OCI-LY7 (cell line): ENCODE measurements at regions not wholly inside any gene's neighbourhood (a gene's known extent, or its start where the extent isn't known, plus 50 kb on each side); places are given as distances from the start of the nearest gene placed in this dataset.

Experiments
- BruUV-seq: library from RNA; stranded (reverse); fragments of 400-500 nt; replicated peaks from 2 replicates; lab custom pipeline; 2021; lab: Mats Ljungman, UMichigan
- CTCF ChIA-PET: fragments of 300-600 bp; sonication (Branson Sonifier 250); formaldehyde crosslinking; loops from one replicate; lab custom pipeline; 2022; ENCODE audit warnings: antibody characterized with exemption; ENCODE audit not compliant: unreplicated experiment; lab: Charles Lee
- POLR2A ChIA-PET: fragments of 300-600 bp; sonication (Branson Sonifier 250); formaldehyde crosslinking; loops from one replicate; lab custom pipeline; 2022; ENCODE audit warnings: antibody characterized with exemption; lab: Charles Lee
- DNase-seq: peaks from one replicate; pipeline ENCODE4 v3.0.0-alpha.2; 2015; ENCODE audit warnings: low spot score
- H2AFZ ChIP-seq: fragments of 200-600 bp; sonication (generic), shearing (Covaris generic); 2 replicates; pipeline ENCODE4 v1.6.1; 2014; ENCODE audit warnings: mild to moderate bottlenecking, antibody characterized with exemption, low read length, moderate library complexity
- H3K27ac ChIP-seq: fragments of 200-600 bp; sonication (generic); 2 replicates; pipeline ENCODE4 v1.5.1; 2014; ENCODE audit warnings: mixed run types, low read depth, mild to moderate bottlenecking, moderate library complexity, low read length, inconsistent platforms; ENCODE audit not compliant: poor library complexity, severe bottlenecking
- H3K36me3 ChIP-seq: fragments of 200-600 bp; sonication (generic); 2 replicates; pipeline ENCODE4 v1.6.1; 2014; ENCODE audit warnings: mild to moderate bottlenecking, antibody characterized with exemption, low read length, moderate library complexity, mixed read lengths; ENCODE audit not compliant: insufficient read depth
- H3K4me1 ChIP-seq: fragments of 200-600 bp; sonication (generic); 2 replicates; pipeline ENCODE4 v1.5.1; 2014; ENCODE audit warnings: mild to moderate bottlenecking, low read length; ENCODE audit not compliant: insufficient read depth, poor library complexity, severe bottlenecking
- H3K4me2 ChIP-seq: fragments of 200-600 bp; sonication (generic); 2 replicates; pipeline ENCODE4 v1.6.1; 2014; ENCODE audit warnings: mild to moderate bottlenecking, low read length
- H3K4me3 ChIP-seq: fragments of 200-600 bp; sonication (generic); 2 replicates; pipeline ENCODE4 v1.5.1; 2014; ENCODE audit warnings: mild to moderate bottlenecking, low read depth, low read length; ENCODE audit not compliant: poor library complexity, severe bottlenecking
- H3K79me2 ChIP-seq: fragments of 200-600 bp; sonication (generic); 2 replicates; pipeline ENCODE4 v1.6.1; 2016; ENCODE audit warnings: low read depth, mild to moderate bottlenecking, low read length, moderate library complexity, mixed read lengths; ENCODE audit not compliant: insufficient read depth
- H3K9me2 ChIP-seq: fragments of 200-600 bp; sonication (generic); 2 replicates; pipeline ENCODE4 v1.6.1; 2016; ENCODE audit warnings: mild to moderate bottlenecking, low read length, mixed read lengths; ENCODE audit not compliant: insufficient read depth
- H3K9me3 ChIP-seq: fragments of 200-600 bp; sonication (generic); 2 replicates; pipeline ENCODE4 v1.6.1; 2014; ENCODE audit warnings: mild to moderate bottlenecking, mixed run types, low read length, mixed read lengths
- H4K20me1 ChIP-seq: fragments of 200-600 bp; sonication (generic); 2 replicates; pipeline ENCODE4 v1.6.1; 2014; ENCODE audit warnings: mild to moderate bottlenecking, antibody characterized with exemption, low read length, moderate library complexity, mixed read lengths; ENCODE audit not compliant: insufficient read depth
- CTCF ChIP-seq: fragments of 200-600 bp; sonication (generic); conservative IDR thresholded peaks from 2 replicates; pipeline ENCODE4 v1.5.1; 2014; ENCODE audit warnings: mild to moderate bottlenecking, antibody characterized with exemption, low read length, moderate library complexity, mixed read lengths
- EZH2phosphoT487 ChIP-seq: fragments of 200-600 bp; sonication (generic); IDR thresholded peaks from 2 replicates; pipeline ENCODE4 v1.6.1; 2018; ENCODE audit warnings: low read depth, borderline replicate concordance, mild to moderate bottlenecking, mixed run types, antibody characterized with exemption, low read length, moderate library complexity, mixed read lengths
- intact Hi-C: fragments of 100-400 bp; cut with micrococcal nuclease; formaldehyde crosslinking; loops from one replicate; pipeline ENCODE4 v1.10.0; 2022; ENCODE audit not compliant: unreplicated experiment

GRCh38 chr5:33194914-33195313 lies 245.9 kb upstream of the TARS1 start:
- ChIA-PET POLR2A (interaction anchor here (0.6 kb wide), 1 partner anchor 224 kb away, joined by 5 read pairs; no protein-coding TSS in a partner anchor), CTCF (no interaction called here)
- Histone ChIP-seq H3K36me3 (no peaks in the 10 kb centered on the region), H4K20me1 (no peaks in the 10 kb centered on the region), H3K27ac (no peak overlapping the region), H2AFZ (no peak overlapping the region), H3K4me3 (no peak overlapping the region), H3K4me2 (no peak overlapping the region), H3K79me2 (no peaks in the 10 kb centered on the region), H3K9me2 (no peaks in the 10 kb centered on the region), H3K4me1 (no peaks in the 10 kb centered on the region), H3K9me3 (no peaks in the 10 kb centered on the region; the same call in 1 of the 2 replicates)
- TF ChIP-seq EZH2phosphoT487 = no peak
- TF ChIP-seq CTCF = no peak
- DNase-seq = peak; percentile 3
- intact Hi-C loops = no loop called here
- no TSS peak for BruUV-seq

GRCh38 chr5:33195431-33196165 lies 245.2 kb upstream of the TARS1 start:
- Histone ChIP-seq H3K79me2 (no peaks in the 10 kb centered on the region), H4K20me1 (no peaks in the 10 kb centered on the region), H3K4me2 (no peak overlapping the region), H3K4me1 (no peaks in the 10 kb centered on the region), H3K4me3 (no peak overlapping the region), H3K9me3 (no peaks in the 10 kb centered on the region; the same call in 1 of the 2 replicates), H2AFZ (no peak overlapping the region), H3K27ac (no peak overlapping the region), H3K9me2 (no peaks in the 10 kb centered on the region), H3K36me3 (no peaks in the 10 kb centered on the region)
- DNase-seq = no peak
- intact Hi-C loops = no loop called here
- CTCF ChIA-PET = no interaction called here
- TF ChIP-seq EZH2phosphoT487 (no peak), CTCF (no peak)
- BruUV-seq = no TSS peak
- POLR2A ChIA-PET = interaction anchor here (0.6 kb wide), 1 partner anchor 224 kb away, joined by 5 read pairs; no protein-coding TSS in a partner anchor

GRCh38 chr5:33198836-33199235 lies 241.9 kb upstream of the TARS1 start:
- no peak overlapping the region for H3K27ac ChIP-seq

More at GRCh38 chr5:33198836-33199235, 241.9 kb upstream of the TARS1 start:
- no peak overlapping the region for H3K4me2 ChIP-seq
- no peaks in the 10 kb centered on the region for H3K9me2 ChIP-seq
- POLR2A ChIA-PET = no interaction called here
- H3K4me1 ChIP-seq = no peaks in the 10 kb centered on the region
- no peak overlapping the region for H3K4me3 ChIP-seq
- no peak for DNase-seq
- intact Hi-C loops = no loop called here
- no peak for TF ChIP-seq EZH2phosphoT487
- TF ChIP-seq CTCF = no peak
- CTCF ChIA-PET = no interaction called here
- no peaks in the 10 kb centered on the region for H3K9me3 ChIP-seq
- no peaks in the 10 kb centered on the region for H3K79me2 ChIP-seq
- H4K20me1 ChIP-seq = no peaks in the 10 kb centered on the region
- H2AFZ ChIP-seq = no peak overlapping the region
- H3K36me3 ChIP-seq = no peaks in the 10 kb centered on the region
- BruUV-seq = no TSS peak
